ENCODE measurements at regions not wholly inside any gene's neighbourhood (a gene's known extent, or its start where the extent isn't known, plus 50 kb on each side); places are given as distances from the start of the nearest gene placed in this dataset.

DNA sequence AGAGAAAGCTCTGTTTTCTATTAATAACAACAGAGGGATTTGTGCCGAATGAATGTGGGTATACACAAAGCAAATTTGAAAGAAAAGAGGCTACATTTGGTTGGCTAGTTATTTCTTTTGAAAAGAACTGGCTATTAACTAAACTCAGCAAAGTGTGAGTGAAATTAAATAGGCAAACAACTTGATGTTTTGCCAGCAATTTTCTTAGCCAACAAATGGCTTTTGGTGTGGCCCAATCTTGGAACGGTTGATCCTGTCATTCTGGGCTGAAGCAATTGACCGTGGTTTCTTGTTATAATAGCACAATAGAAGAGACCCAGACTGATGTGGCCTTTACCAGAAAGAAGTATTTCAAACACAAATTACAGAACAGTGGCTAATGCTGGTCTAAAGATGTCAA lies 898.6 kb downstream of the KCNMA1 start:
- TF ChIP-seq, protein P1, sequence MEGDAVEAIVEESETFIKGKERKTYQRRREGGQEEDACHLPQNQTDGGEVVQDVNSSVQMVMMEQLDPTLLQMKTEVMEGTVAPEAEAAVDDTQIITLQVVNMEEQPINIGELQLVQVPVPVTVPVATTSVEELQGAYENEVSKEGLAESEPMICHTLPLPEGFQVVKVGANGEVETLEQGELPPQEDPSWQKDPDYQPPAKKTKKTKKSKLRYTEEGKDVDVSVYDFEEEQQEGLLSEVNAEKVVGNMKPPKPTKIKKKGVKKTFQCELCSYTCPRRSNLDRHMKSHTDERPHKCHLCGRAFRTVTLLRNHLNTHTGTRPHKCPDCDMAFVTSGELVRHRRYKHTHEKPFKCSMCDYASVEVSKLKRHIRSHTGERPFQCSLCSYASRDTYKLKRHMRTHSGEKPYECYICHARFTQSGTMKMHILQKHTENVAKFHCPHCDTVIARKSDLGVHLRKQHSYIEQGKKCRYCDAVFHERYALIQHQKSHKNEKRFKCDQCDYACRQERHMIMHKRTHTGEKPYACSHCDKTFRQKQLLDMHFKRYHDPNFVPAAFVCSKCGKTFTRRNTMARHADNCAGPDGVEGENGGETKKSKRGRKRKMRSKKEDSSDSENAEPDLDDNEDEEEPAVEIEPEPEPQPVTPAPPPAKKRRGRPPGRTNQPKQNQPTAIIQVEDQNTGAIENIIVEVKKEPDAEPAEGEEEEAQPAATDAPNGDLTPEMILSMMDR (IDR thresholded peaks at IDR 0.05; ENCODE audit: poor library complexity): no peak
- TF ChIP-seq EZH2 (IDR thresholded peaks at IDR 0.05; ENCODE audit: borderline replicate concordance) (no peak), EZH2phosphoT487 (IDR thresholded peaks at IDR 0.05; ENCODE audit: low read depth, severe bottlenecking, unreplicated experiment) (no peak)
- Histone ChIP-seq H3K27me3 (no peaks in the 10 kb centered on the region), H2AFZ (no peak overlapping the region), H4K20me1 (ENCODE audit: insufficient read depth, poor library complexity, severe bottlenecking) (no peaks in the 10 kb centered on the region), H3K27ac (no peak overlapping the region), H3K9me3 (ENCODE audit: low read depth) (no peaks in the 10 kb centered on the region), H3K36me3 (replicated peaks; ENCODE audit: insufficient read depth, low read depth) (no peaks in the 10 kb centered on the region), H3K9me2 (replicated peaks; ENCODE audit: insufficient read depth) (no peaks in the 10 kb centered on the region), H3K4me1 (ENCODE audit: insufficient read depth) (no peaks in the 10 kb centered on the region), H3K4me2 (no peak overlapping the region), H3K79me2 (no peaks in the 10 kb centered on the region), H3K4me3 (no peak overlapping the region)
- no peak for DNase-seq (ENCODE audit: low spot score)
- WGBS (ENCODE audit: low lambda C conversion rate, missing lambda C conversion rate): 58% methylated on average over 3 of the region's 3 CpGs

DNA sequence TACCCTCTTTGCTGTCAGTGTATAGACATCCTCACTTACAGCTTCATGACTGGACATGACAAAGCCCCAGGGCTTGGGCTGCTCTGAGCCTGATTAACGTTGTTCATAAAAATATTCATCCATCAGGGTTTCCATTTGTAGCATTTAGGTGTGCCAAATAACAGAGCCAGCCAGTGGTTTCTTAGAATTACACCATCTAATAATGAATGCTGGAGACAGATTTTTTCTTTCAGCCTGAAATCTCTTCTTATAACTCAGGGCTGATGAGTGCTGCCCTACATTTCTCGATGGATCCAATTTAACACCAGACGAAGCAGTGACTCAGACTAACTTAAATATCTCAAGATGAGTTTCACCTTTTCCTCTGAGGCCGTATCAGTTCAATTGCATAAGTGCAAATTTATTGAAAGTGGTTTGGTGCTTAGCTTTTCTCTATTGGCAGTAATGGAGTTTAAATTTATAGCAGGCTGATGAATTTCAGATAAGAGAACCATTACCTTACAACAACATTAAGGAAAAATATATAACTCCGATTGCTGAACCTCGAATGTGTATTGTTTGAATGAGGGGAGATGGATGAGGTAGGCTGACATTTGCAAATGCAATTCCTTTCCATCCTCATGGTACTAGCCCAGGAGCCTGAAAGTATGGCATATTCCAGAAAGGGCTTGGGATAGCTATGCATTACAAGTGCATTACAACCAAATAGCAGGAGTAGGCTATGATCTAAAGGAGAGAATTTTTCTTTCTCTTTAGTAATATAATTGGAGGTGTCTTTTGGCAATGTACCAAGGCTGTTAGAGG lies 900.6 kb downstream of the KCNMA1 start:
- Histone ChIP-seq H2AFZ (no peak overlapping the region), H3K4me1 (ENCODE audit: insufficient read depth) (no peaks in the 10 kb centered on the region), H4K20me1 (ENCODE audit: insufficient read depth, poor library complexity, severe bottlenecking) (no peaks in the 10 kb centered on the region), H3K79me2 (no peaks in the 10 kb centered on the region), H3K27ac (no peak overlapping the region), H3K27me3 (no peaks in the 10 kb centered on the region), H3K36me3 (replicated peaks; ENCODE audit: insufficient read depth, low read depth) (no peaks in the 10 kb centered on the region), H3K4me3 (no peak overlapping the region), H3K9me2 (replicated peaks; ENCODE audit: insufficient read depth) (no peaks in the 10 kb centered on the region), H3K4me2 (no peak overlapping the region), H3K9me3 (ENCODE audit: low read depth) (no peaks in the 10 kb centered on the region)
- WGBS (ENCODE audit: low lambda C conversion rate, missing lambda C conversion rate): 61% methylated on average over 6 of the region's 6 CpGs
- no peak for DNase-seq (ENCODE audit: low spot score)
- TF ChIP-seq EZH2phosphoT487 (IDR thresholded peaks at IDR 0.05; ENCODE audit: low read depth, severe bottlenecking, unreplicated experiment): no peak

DNA sequence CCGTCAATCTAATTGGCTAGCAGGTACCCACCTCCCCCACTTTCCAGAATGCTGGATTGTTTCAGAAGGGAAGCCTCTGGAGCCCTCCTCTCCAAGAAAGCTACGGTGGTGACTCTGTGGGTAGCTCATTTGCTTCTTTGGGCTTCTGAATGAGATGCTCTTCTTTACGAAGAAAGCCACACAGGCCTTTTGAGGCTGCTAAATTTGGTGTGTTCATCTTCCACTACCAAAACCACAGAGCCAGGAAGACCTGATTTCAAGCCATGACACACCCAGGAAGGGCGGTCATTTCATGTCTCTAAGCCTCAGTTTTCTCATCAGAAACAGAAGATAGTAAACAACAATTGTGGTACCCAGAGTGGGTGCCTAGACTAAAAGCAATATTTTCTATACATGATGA lies 901.2 kb downstream of the KCNMA1 start:
- H2AFZ ChIP-seq: no peak overlapping the region
- DNase-seq (ENCODE audit: low spot score): no peak
- H3K36me3 ChIP-seq (replicated peaks; ENCODE audit: insufficient read depth, low read depth): no peaks in the 10 kb centered on the region
- H3K27me3 ChIP-seq: no peaks in the 10 kb centered on the region
- no peaks in the 10 kb centered on the region for H3K9me3 ChIP-seq (ENCODE audit: low read depth)
- no peaks in the 10 kb centered on the region for H4K20me1 ChIP-seq (ENCODE audit: insufficient read depth, poor library complexity, severe bottlenecking)
- 87% methylated on average over 4 of the region's 4 CpGs for WGBS (ENCODE audit: low lambda C conversion rate, missing lambda C conversion rate)
- no peak overlapping the region for H3K4me2 ChIP-seq
- no peak overlapping the region for H3K4me3 ChIP-seq
- H3K4me1 ChIP-seq (ENCODE audit: insufficient read depth): no peaks in the 10 kb centered on the region
- H3K9me2 ChIP-seq (replicated peaks; ENCODE audit: insufficient read depth): no peaks in the 10 kb centered on the region
- TF ChIP-seq, protein P1 (IDR thresholded peaks at IDR 0.05; ENCODE audit: poor library complexity): no peak
- TF ChIP-seq EZH2phosphoT487 (IDR thresholded peaks at IDR 0.05; ENCODE audit: low read depth, severe bottlenecking, unreplicated experiment): no peak
- H3K27ac ChIP-seq: no peak overlapping the region
- H3K79me2 ChIP-seq: no peaks in the 10 kb centered on the region

DNA sequence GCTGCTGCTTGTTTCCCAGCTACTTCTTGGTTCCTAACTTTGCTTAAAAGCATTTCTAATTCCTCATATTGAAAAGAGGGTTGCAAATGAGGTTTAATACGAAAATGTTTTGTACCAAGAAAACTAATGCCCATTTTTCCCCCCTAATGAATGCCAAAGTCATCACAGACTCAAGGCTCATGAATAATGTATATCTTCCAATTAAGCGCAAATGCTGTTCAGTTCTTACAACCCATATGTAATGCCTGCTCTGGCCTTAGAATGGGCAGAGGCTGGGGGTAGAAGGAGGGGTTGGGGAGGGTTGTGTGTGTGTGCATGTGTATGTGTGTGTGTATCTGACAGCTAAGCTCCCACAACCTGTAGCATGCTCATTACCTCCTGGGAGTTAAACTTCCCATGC lies 901.7 kb downstream of the KCNMA1 start:
- H3K9me3 ChIP-seq (ENCODE audit: low read depth): no peaks in the 10 kb centered on the region
- TF ChIP-seq EZH2phosphoT487 (IDR thresholded peaks at IDR 0.05; ENCODE audit: low read depth, severe bottlenecking, unreplicated experiment) (no peak), EZH2 (IDR thresholded peaks at IDR 0.05; ENCODE audit: borderline replicate concordance) (no peak)
- TF ChIP-seq, protein P1 (IDR thresholded peaks at IDR 0.05; ENCODE audit: poor library complexity): no peak
- no peak overlapping the region for H3K4me2 ChIP-seq
- no peak overlapping the region for H2AFZ ChIP-seq
- H3K36me3 ChIP-seq (replicated peaks; ENCODE audit: insufficient read depth, low read depth): no peaks in the 10 kb centered on the region
- H3K9me2 ChIP-seq (replicated peaks; ENCODE audit: insufficient read depth): no peaks in the 10 kb centered on the region
- WGBS (ENCODE audit: low lambda C conversion rate, missing lambda C conversion rate): 88% methylated on average over 2 of the region's 2 CpGs
- H3K4me1 ChIP-seq (ENCODE audit: insufficient read depth): no peaks in the 10 kb centered on the region
- H3K27ac ChIP-seq: no peak overlapping the region
- H3K4me3 ChIP-seq: no peak overlapping the region
- no peaks in the 10 kb centered on the region for H3K27me3 ChIP-seq
- DNase-seq (ENCODE audit: low spot score): no peak
- no peaks in the 10 kb centered on the region for H4K20me1 ChIP-seq (ENCODE audit: insufficient read depth, poor library complexity, severe bottlenecking)
- H3K79me2 ChIP-seq: no peaks in the 10 kb centered on the region
